ENCODE measurements at regions not wholly inside any gene's neighbourhood (a gene's known extent, or its start where the extent isn't known, plus 50 kb on each side); places are given as distances from the start of the nearest gene placed in this dataset.

- H3K4me3 ChIP-seq (ENCODE audit: low read depth, low read length), result no peak overlapping the region
- no peak for TF ChIP-seq CTCF (IDR thresholded peaks at IDR 0.05; ENCODE audit: borderline replicate concordance, insufficient read depth, low read depth, low read length)
Measured at GRCh38 chr5:156006026-156006647, 320.8 kb upstream of the SGCD start.

GRCh38 chr5:156008844-156009243, 318.1 kb upstream of the SGCD start:
- no peak overlapping the region for H3K4me3 ChIP-seq (ENCODE audit: low read depth, low read length)
- TF ChIP-seq CTCF (IDR thresholded peaks at IDR 0.05; ENCODE audit: borderline replicate concordance, insufficient read depth, low read depth, low read length), result no peak

GRCh38 chr5:156009583-156009982, 317.4 kb upstream of the SGCD start:
- no peak for TF ChIP-seq CTCF (IDR thresholded peaks at IDR 0.05; ENCODE audit: borderline replicate concordance, insufficient read depth, low read depth, low read length)
- H3K4me3 ChIP-seq (ENCODE audit: low read depth, low read length), result no peak overlapping the region

- no peak for TF ChIP-seq CTCF (IDR thresholded peaks at IDR 0.05; ENCODE audit: borderline replicate concordance, insufficient read depth, low read depth, low read length)
- no peak overlapping the region for H3K4me3 ChIP-seq (ENCODE audit: low read depth, low read length)
Measured at GRCh38 chr5:156015137-156015536, 311.8 kb upstream of the SGCD start.

- H3K4me3 ChIP-seq (ENCODE audit: low read depth, low read length), result no peak overlapping the region
- no peak for TF ChIP-seq CTCF (IDR thresholded peaks at IDR 0.05; ENCODE audit: borderline replicate concordance, insufficient read depth, low read depth, low read length)
Measured at GRCh38 chr5:156019130-156019529, 307.8 kb upstream of the SGCD start.

GRCh38 chr5:156019571-156020180, 307.3 kb upstream of the SGCD start:
- TF ChIP-seq CTCF (IDR thresholded peaks at IDR 0.05; ENCODE audit: borderline replicate concordance, insufficient read depth, low read depth, low read length), result no peak
- H3K4me3 ChIP-seq (ENCODE audit: low read depth, low read length), result no peak overlapping the region

GRCh38 chr5:156020647-156021046, 306.3 kb upstream of the SGCD start:
- H3K4me3 ChIP-seq (ENCODE audit: low read depth, low read length), result no peak overlapping the region
- TF ChIP-seq CTCF (IDR thresholded peaks at IDR 0.05; ENCODE audit: borderline replicate concordance, insufficient read depth, low read depth, low read length), result no peak

Measured in GM12875 (cell line).